ENCODE measurements at regions not wholly inside any gene's neighbourhood (a gene's known extent, or its start where the extent isn't known, plus 50 kb on each side); places are given as distances from the start of the nearest gene placed in this dataset.

DNA sequence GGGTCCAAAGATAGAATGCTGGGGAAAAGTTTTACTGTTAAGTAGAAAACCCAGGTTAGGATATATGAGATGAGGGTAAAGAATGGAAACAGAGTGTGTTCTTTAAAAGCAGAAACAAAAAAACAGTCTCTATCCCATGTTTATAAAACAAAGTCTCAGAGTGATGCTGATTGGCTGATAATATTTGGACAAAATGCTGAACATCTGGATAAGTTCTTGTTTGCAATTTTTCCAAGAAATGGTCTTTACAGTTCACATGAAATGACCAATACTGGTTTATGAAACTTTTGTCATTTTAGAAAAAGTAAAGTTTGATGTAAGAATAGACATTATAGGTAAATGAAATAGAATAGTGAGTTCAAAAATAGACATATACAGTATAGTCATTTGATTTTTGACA lies 96.2 kb upstream of the EYS start (continued):
- TF ChIP-seq EWSR1 (IDR thresholded peaks at IDR 0.05; ENCODE audit: borderline replicate concordance, low read depth, partially characterized antibody) (no peak), TOE1 (IDR thresholded peaks at IDR 0.05; ENCODE audit: borderline replicate concordance) (no peak), TOE1 (CRISPR knock-in tag; IDR thresholded peaks at IDR 0.05; ENCODE audit: borderline replicate concordance, low read depth) (no peak), ESRRA (IDR thresholded peaks at IDR 0.05; ENCODE audit: borderline replicate concordance, low read depth) (no peak), PML (IDR thresholded peaks at IDR 0.05; ENCODE audit: low read length) (no peak), CXXC5 (CRISPR knock-in tag; IDR thresholded peaks at IDR 0.05) (no peak)
- TF ChIP-seq, protein P1, sequence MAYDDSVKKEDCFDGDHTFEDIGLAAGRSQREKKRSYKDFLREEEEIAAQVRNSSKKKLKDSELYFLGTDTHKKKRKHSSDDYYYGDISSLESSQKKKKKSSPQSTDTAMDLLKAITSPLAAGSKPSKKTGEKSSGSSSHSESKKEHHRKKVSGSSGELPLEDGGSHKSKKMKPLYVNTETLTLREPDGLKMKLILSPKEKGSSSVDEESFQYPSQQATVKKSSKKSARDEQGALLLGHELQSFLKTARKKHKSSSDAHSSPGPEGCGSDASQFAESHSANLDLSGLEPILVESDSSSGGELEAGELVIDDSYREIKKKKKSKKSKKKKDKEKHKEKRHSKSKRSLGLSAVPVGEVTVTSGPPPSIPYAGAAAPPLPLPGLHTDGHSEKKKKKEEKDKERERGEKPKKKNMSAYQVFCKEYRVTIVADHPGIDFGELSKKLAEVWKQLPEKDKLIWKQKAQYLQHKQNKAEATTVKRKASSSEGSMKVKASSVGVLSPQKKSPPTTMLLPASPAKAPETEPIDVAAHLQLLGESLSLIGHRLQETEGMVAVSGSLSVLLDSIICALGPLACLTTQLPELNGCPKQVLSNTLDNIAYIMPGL (CRISPR knock-in tag; IDR thresholded peaks at IDR 0.05): no peak

DNA sequence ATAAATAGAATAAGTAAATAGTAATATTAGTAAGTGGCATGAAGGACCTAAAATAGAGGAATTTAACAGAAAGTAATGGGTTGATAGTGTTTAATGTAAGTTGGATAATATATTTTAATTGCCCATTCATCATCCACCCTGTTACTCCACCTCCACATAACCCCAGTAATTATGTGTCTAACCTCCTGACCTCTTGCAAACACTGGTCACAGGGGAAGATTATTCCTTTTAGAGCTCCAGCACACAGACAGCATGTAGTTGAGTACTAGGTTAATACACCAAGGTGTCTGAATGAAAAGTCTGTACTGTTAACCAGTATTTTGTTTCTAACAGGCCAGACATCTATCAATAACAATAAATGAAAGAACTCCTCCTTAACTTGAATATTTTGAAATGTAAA lies 92.4 kb upstream of the EYS start:
- Histone ChIP-seq H3K9me1 (ENCODE audit: control insufficient read depth, insufficient read depth, low read length) (no peaks in the 10 kb centered on the region), H4K20me1 (replicated peaks; ENCODE audit: control insufficient read depth, insufficient read depth, low read length) (no peaks in the 10 kb centered on the region), H3K4me3 (no peak overlapping the region), H3K36me3 (ENCODE audit: control insufficient read depth, insufficient read depth, low read length) (no peaks in the 10 kb centered on the region), H3K27me3 (ENCODE audit: control insufficient read depth in 2 of 2, insufficient read depth in 2 of 2, low read length in 2 of 2) (no peaks in the 10 kb centered on the region), H3K79me2 (ENCODE audit: control insufficient read depth, insufficient read depth, low read length) (no peaks in the 10 kb centered on the region), H3K4me1 (replicated peaks in 1 of 2; ENCODE audit: control insufficient read depth in 2 of 2, insufficient read depth in 2 of 2, low read length in 2 of 2) (no peaks in the 10 kb centered on the region), H3K27ac (ENCODE audit: extremely low read depth, low read depth, low read length) (no peak overlapping the region), H3K9ac (ENCODE audit: insufficient read depth in 1 of 2, low read depth in 2 of 2, low read length in 2 of 2) (no peak overlapping the region), H2AFZ (ENCODE audit: low read depth, low read length) (no peak overlapping the region), H3K9me3 (replicated peaks; ENCODE audit: control insufficient read depth, insufficient read depth, low read depth, low read length) (0 out of 2 replicates have a peak, but pooled peaks cover 2% of the 10 kb centered on the region), H3K4me2 (ENCODE audit: insufficient read depth, low read length) (no peak overlapping the region)
- in situ Hi-C loops (cut with MboI) (no loop called here), intact Hi-C loops (cut with micrococcal nuclease) (no loop called here)
- POLR2A ChIA-PET: no interaction called here
- ATAC-seq (no peak), FAIRE-seq (no peak), DNase-seq (ENCODE audit: extremely low read depth in 1 of 4, low spot score in 3 of 4) (no peak)
- CTCF ChIA-PET (ENCODE audit: low intra/inter-chr PET ratio): no interaction called here
- TF ChIP-seq, protein P2, sequence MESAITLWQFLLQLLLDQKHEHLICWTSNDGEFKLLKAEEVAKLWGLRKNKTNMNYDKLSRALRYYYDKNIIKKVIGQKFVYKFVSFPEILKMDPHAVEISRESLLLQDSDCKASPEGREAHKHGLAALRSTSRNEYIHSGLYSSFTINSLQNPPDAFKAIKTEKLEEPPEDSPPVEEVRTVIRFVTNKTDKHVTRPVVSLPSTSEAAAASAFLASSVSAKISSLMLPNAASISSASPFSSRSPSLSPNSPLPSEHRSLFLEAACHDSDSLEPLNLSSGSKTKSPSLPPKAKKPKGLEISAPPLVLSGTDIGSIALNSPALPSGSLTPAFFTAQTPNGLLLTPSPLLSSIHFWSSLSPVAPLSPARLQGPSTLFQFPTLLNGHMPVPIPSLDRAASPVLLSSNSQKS (CRISPR knock-in tag; IDR thresholded peaks at IDR 0.05): no peak
- TF ChIP-seq CBFB (CRISPR knock-in tag; IDR thresholded peaks at IDR 0.05) (no peak), MCM2 (IDR thresholded peaks at IDR 0.05; ENCODE audit: low read depth) (no peak), CEBPB (tag; IDR thresholded peaks at IDR 0.05) (no peak), ZNF134 (CRISPR knock-in tag; conservative IDR thresholded peaks at IDR 0.05) (no peak), TRIM24 (IDR thresholded peaks at IDR 0.05) (no peak), GTF2F1 (IDR thresholded peaks at IDR 0.05; ENCODE audit: low read depth, low read length) (no peak), KLF13 (tag; IDR thresholded peaks at IDR 0.05; ENCODE audit: borderline replicate concordance, low read depth) (no peak)
- TF ChIP-seq, protein P3, sequence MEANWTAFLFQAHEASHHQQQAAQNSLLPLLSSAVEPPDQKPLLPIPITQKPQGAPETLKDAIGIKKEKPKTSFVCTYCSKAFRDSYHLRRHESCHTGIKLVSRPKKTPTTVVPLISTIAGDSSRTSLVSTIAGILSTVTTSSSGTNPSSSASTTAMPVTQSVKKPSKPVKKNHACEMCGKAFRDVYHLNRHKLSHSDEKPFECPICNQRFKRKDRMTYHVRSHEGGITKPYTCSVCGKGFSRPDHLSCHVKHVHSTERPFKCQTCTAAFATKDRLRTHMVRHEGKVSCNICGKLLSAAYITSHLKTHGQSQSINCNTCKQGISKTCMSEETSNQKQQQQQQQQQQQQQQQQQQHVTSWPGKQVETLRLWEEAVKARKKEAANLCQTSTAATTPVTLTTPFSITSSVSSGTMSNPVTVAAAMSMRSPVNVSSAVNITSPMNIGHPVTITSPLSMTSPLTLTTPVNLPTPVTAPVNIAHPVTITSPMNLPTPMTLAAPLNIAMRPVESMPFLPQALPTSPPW (CRISPR knock-in tag; IDR thresholded peaks at IDR 0.05): no peak
- TF ChIP-seq, protein P4, sequence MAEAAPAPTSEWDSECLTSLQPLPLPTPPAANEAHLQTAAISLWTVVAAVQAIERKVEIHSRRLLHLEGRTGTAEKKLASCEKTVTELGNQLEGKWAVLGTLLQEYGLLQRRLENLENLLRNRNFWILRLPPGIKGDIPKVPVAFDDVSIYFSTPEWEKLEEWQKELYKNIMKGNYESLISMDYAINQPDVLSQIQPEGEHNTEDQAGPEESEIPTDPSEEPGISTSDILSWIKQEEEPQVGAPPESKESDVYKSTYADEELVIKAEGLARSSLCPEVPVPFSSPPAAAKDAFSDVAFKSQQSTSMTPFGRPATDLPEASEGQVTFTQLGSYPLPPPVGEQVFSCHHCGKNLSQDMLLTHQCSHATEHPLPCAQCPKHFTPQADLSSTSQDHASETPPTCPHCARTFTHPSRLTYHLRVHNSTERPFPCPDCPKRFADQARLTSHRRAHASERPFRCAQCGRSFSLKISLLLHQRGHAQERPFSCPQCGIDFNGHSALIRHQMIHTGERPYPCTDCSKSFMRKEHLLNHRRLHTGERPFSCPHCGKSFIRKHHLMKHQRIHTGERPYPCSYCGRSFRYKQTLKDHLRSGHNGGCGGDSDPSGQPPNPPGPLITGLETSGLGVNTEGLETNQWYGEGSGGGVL (CRISPR knock-in tag; IDR thresholded peaks at IDR 0.05): no peak
- BruUV-seq (replicated peaks): no TSS peak

Measured in K562 (cell line).